ENCODE measurements at regions not wholly inside any gene's neighbourhood (a gene's known extent, or its start where the extent isn't known, plus 50 kb on each side); places are given as distances from the start of the nearest gene placed in this dataset.

GRCh38 chr2:82172483-82172882 is 1867.9 kb upstream of the LRRTM1 start:
- H3K4me1 ChIP-seq = no peaks in the 10 kb centered on the region
- H3K36me3 ChIP-seq (ENCODE audit: low read depth, missing control alignments) = no peaks in the 10 kb centered on the region
- intact Hi-C loops (cut with DNase I; ENCODE audit: low total_unique reads) = no loop called here
- H3K4me3 ChIP-seq = no peak overlapping the region
- 81 to 85% methylated on average over 2 of the region's 2 CpGs for WGBS, 2 donors
- no peaks in the 10 kb centered on the region for H3K9me3 ChIP-seq
- no peaks in the 10 kb centered on the region for H3K27me3 ChIP-seq
- H3K27ac ChIP-seq = no peak overlapping the region
- DNase-seq = no peak
- TF ChIP-seq CTCF (IDR thresholded peaks at IDR 0.05) (no peak), POLR2A (IDR thresholded peaks at IDR 0.05) (no peak)

DNA sequence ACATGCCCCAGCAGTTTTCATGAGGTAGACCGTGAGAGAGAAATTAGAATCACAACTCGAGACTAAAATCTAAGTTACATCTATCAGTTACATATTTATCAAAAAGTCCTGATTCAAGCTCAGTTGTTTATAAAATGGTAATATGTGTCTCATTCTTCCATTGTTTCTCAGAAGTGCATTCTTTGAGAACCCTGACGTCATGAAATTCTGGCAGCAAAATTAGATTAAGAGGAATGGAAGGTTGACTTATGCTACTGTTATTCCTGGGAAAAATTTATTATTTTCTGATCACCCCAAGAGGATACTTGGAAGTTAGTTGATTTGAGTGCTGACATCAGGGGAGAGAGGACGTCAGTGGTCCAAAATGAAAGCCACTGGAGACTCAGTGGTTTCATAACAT is 1864.8 kb upstream of the LRRTM1 start:
- no peak for DNase-seq
- no peaks in the 10 kb centered on the region for H3K4me1 ChIP-seq
- no peak for TF ChIP-seq CTCF (IDR thresholded peaks at IDR 0.05)
- no peak for TF ChIP-seq POLR2A (IDR thresholded peaks at IDR 0.05)
- WGBS, 2 donors = 82 to 93% methylated on average over 4 of the region's 4 CpGs
- H3K27ac ChIP-seq = no peak overlapping the region
- no peak overlapping the region for H3K4me3 ChIP-seq
- intact Hi-C loops (cut with DNase I; ENCODE audit: low total_unique reads) = no loop called here
- H3K36me3 ChIP-seq (ENCODE audit: low read depth, missing control alignments) = no peaks in the 10 kb centered on the region
- no peaks in the 10 kb centered on the region for H3K9me3 ChIP-seq
- no peaks in the 10 kb centered on the region for H3K27me3 ChIP-seq

GRCh38 chr2:82165377-82165776 is 1860.8 kb upstream of the LRRTM1 start:
- no peak overlapping the region for H3K27ac ChIP-seq
- no peaks in the 10 kb centered on the region for H3K4me1 ChIP-seq
- no peak overlapping the region for H3K4me3 ChIP-seq
- H3K27me3 ChIP-seq = no peaks in the 10 kb centered on the region
- TF ChIP-seq CTCF (IDR thresholded peaks at IDR 0.05) = no peak
- TF ChIP-seq POLR2A (IDR thresholded peaks at IDR 0.05) = no peak
- intact Hi-C loops (cut with DNase I; ENCODE audit: low total_unique reads) = no loop called here
- no peaks in the 10 kb centered on the region for H3K9me3 ChIP-seq
- H3K36me3 ChIP-seq (ENCODE audit: low read depth, missing control alignments) = no peaks in the 10 kb centered on the region
- no peak for DNase-seq

GRCh38 chr2:82158150-82158549 is 1853.6 kb upstream of the LRRTM1 start:
- no peak overlapping the region for H3K4me3 ChIP-seq
- H3K9me3 ChIP-seq = no peaks in the 10 kb centered on the region
- H3K27me3 ChIP-seq = no peaks in the 10 kb centered on the region
- WGBS, 2 donors = 80 to 87% methylated on average over 2 of the region's 2 CpGs
- H3K36me3 ChIP-seq (ENCODE audit: low read depth, missing control alignments) = no peaks in the 10 kb centered on the region
- DNase-seq = no peak
- TF ChIP-seq CTCF (IDR thresholded peaks at IDR 0.05) (no peak), POLR2A (IDR thresholded peaks at IDR 0.05) (no peak)
- intact Hi-C loops (cut with DNase I; ENCODE audit: low total_unique reads) = no loop called here
- no peaks in the 10 kb centered on the region for H3K4me1 ChIP-seq
- no peak overlapping the region for H3K27ac ChIP-seq

GRCh38 chr2:82155469-82155868 is 1850.9 kb upstream of the LRRTM1 start:
- H3K36me3 ChIP-seq (ENCODE audit: low read depth, missing control alignments) = no peaks in the 10 kb centered on the region
- no peak for DNase-seq
- H3K27ac ChIP-seq = no peak overlapping the region
- no peak overlapping the region for H3K4me3 ChIP-seq
- TF ChIP-seq CTCF (IDR thresholded peaks at IDR 0.05) = no peak
- no peak for TF ChIP-seq POLR2A (IDR thresholded peaks at IDR 0.05)
- H3K4me1 ChIP-seq = no peaks in the 10 kb centered on the region
- no peaks in the 10 kb centered on the region for H3K9me3 ChIP-seq
- no peaks in the 10 kb centered on the region for H3K27me3 ChIP-seq
- 88 to 89% methylated on average over 4 of the region's 4 CpGs for WGBS, 2 donors
- intact Hi-C loops (cut with DNase I; ENCODE audit: low total_unique reads) = no loop called here

Data from testis (tissue), 2 donors.